ENCODE measurements at regions not wholly inside any gene's neighbourhood (a gene's known extent, or its start where the extent isn't known, plus 50 kb on each side); places are given as distances from the start of the nearest gene placed in this dataset.

- no peak for DNase-seq (ENCODE audit: low read depth)
Measured at GRCh38 chr6:113607821-113608545, 249.2 kb upstream of the MARCKS start.

GRCh38 chr6:113610377-113610988 is 246.7 kb upstream of the MARCKS start:
- DNase-seq (ENCODE audit: low read depth) = no peak

- DNase-seq (ENCODE audit: low read depth) = no peak
Measured at GRCh38 chr6:113616701-113617274, 240.4 kb upstream of the MARCKS start.

- no peak for DNase-seq (ENCODE audit: low read depth)
Measured at GRCh38 chr6:113619077-113619476, 238.1 kb upstream of the MARCKS start.

GRCh38 chr6:113620386-113620785 is 236.8 kb upstream of the MARCKS start:
- no peak for DNase-seq (ENCODE audit: low read depth)

- no peak for DNase-seq (ENCODE audit: low read depth)
Measured at GRCh38 chr6:113622254-113622653, 234.9 kb upstream of the MARCKS start.

- DNase-seq (ENCODE audit: low read depth) = no peak
Measured at GRCh38 chr6:113623129-113623528, 234.0 kb upstream of the MARCKS start.

- DNase-seq (ENCODE audit: low read depth) = no peak
Measured at GRCh38 chr6:113625850-113626249, 231.3 kb upstream of the MARCKS start.

GRCh38 chr6:113626475-113626874 is 230.7 kb upstream of the MARCKS start:
- no peak for DNase-seq (ENCODE audit: low read depth)

GRCh38 chr6:113627480-113627879 is 229.7 kb upstream of the MARCKS start:
- DNase-seq (ENCODE audit: low read depth) = no peak

GRCh38 chr6:113629256-113629655 is 227.9 kb upstream of the MARCKS start:
- DNase-seq (ENCODE audit: low read depth) = no peak

GRCh38 chr6:113629975-113630737 is 227.0 kb upstream of the MARCKS start:
- no peak for DNase-seq (ENCODE audit: low read depth)

GRCh38 chr6:113630738-113631535 is 226.2 kb upstream of the MARCKS start:
- no peak for DNase-seq (ENCODE audit: low read depth)

GRCh38 chr6:113631666-113632065 is 225.5 kb upstream of the MARCKS start:
- no peak for DNase-seq (ENCODE audit: low read depth)

GRCh38 chr6:113632220-113632864 is 224.8 kb upstream of the MARCKS start:
- DNase-seq (ENCODE audit: low read depth) = peak; percentile 92

GRCh38 chr6:113633638-113634037 is 223.5 kb upstream of the MARCKS start:
- DNase-seq (ENCODE audit: low read depth) = no peak

- peak; percentile 64 for DNase-seq (ENCODE audit: low read depth)
Measured at GRCh38 chr6:113634352-113635163, 222.6 kb upstream of the MARCKS start.

- no peak for DNase-seq (ENCODE audit: low read depth)
Measured at GRCh38 chr6:113635222-113635986, 221.7 kb upstream of the MARCKS start.

GRCh38 chr6:113636357-113636824 is 220.8 kb upstream of the MARCKS start:
- DNase-seq (ENCODE audit: low read depth) = no peak

GRCh38 chr6:113640051-113640450 is 217.1 kb upstream of the MARCKS start:
- DNase-seq (ENCODE audit: low read depth) = no peak

All from stromal cell of bone marrow (primary cell).